ENCODE measurements at regions not wholly inside any gene's neighbourhood (a gene's known extent, or its start where the extent isn't known, plus 50 kb on each side); places are given as distances from the start of the nearest gene placed in this dataset.
"Not testable (repeated sequence)": the region's sequence is repeated elsewhere in the genome, so short reads cannot be mapped to it uniquely, and the experiment has no call there.

GRCh38 chr16:29288711-29289474, 117.6 kb downstream of the NPIPB11 start:
- peak; percentile 70 for DNase-seq
- intact Hi-C loops (cut with micrococcal nuclease), result not testable (repeated sequence)
- peak; percentile 1 for ATAC-seq

DNA sequence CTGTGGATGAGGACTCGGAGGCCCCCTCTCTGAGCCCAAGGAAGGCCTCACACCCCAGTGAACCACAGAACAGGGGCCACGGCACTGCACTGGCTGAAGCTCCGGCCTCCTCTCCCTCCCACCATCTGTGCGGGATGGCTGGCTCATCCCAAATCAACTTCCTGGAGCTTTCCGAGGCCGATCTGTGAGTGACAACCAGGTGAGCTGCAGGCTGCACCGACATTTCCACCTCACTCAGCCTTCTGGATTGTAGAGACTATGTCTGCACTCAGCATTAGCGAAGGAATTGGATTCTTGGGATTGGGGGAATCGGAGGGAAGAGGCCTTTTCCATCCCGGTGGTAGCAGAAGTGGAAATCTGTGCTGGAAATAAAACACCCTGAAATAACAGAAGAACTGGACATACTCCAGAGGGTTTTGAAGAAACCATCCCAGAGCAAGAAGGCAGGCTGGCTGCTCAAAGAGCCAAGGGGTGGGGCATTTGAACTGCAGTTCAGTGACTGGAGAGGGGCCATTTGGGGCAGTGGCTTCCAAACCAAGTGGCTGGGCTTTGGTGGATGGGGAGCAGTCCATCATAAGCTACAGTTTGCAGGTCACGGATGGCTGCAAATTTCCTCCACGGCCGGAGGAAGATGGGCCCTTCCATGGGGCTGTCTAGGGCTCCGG, 118.5 kb downstream of the NPIPB11 start:
- ATAC-seq; intact Hi-C loops (cut with micrococcal nuclease): not testable (repeated sequence)
- peak; percentile 53 for DNase-seq

- DNase-seq; intact Hi-C loops (cut with micrococcal nuclease); ATAC-seq: not testable (repeated sequence)
These were observed 119.3 kb downstream of the NPIPB11 start for GRCh38 chr16:29287246-29287645.

DNA sequence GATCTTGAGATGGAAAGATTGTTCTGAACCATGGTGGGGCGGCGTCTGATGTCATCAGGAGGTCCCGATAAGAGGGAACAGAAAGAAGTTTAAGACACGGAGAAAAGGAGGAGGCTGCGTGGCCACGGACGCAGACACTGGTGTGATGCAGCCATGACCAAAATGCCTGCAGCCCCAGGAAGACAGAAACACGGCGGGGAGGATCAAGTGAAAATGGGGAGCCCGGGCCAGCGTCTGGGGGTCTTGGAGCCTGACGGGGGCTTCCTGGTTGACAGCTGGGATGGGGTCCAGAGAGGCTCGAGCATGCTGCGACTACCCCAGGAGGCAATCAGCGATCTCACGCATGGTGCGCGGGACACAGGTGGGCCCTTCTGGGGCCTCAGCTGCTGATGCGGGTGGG, 119.7 kb downstream of the NPIPB11 start:
- DNase-seq; intact Hi-C loops (cut with micrococcal nuclease); ATAC-seq: not testable (repeated sequence)

GRCh38 chr16:29286161-29286560, 120.3 kb downstream of the NPIPB11 start:
- intact Hi-C loops (cut with micrococcal nuclease); DNase-seq; ATAC-seq: not testable (repeated sequence)

- DNase-seq; ATAC-seq; intact Hi-C loops (cut with micrococcal nuclease): not testable (repeated sequence)
These were observed 121.2 kb downstream of the NPIPB11 start for GRCh38 chr16:29285151-29285885.

- DNase-seq; intact Hi-C loops (cut with micrococcal nuclease); ATAC-seq: not testable (repeated sequence)
These were observed 121.8 kb downstream of the NPIPB11 start for GRCh38 chr16:29284723-29285122.

DNA sequence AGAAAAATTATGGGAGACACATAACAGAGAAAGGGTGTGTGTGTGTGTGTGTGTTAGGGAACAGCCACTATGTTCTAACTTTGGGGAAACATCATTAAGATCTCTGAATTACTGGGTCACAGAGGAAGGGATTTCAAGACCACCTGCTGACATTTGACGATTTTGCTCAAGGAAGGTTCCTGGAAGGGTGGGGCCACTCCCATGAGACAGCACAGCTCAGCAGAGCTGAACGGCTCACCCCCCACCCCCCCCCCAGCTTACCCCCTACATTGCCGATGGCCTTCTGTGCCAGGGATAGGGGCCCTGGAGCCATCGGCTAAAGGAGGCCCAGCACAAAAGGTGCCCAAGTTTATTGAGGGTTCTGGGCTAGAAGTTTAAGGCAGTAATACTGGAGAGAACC, 122.4 kb downstream of the NPIPB11 start:
- DNase-seq; intact Hi-C loops (cut with micrococcal nuclease); ATAC-seq: not testable (repeated sequence)

- intact Hi-C loops (cut with micrococcal nuclease); ATAC-seq: not testable (repeated sequence)
These were observed 128.2 kb downstream of the NPIPB11 start for GRCh38 chr16:29278097-29278871.

DNA sequence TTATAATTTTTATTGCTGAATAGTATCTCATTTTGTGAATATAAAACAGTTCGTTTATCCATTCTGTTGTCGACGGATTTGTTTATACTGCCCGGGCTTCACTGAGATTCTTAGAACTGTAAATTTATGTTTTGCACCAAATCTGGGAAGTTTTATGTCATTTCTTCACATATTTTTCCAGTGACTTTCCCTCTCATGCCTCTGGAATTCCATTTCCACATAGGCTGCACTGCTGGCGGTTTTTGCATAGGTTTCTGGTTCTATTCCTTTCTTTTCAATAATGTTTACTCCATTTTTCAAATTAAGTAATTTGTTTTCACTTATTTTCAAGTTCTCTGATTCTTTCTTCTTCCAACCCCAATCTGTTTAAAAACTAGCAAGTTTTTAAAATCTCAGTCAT, 130.1 kb downstream of the NPIPB11 start:
- ATAC-seq; intact Hi-C loops (cut with micrococcal nuclease); DNase-seq: not testable (repeated sequence)

More at GRCh38 chr16:29278097-29278871, 128.2 kb downstream of the NPIPB11 start:
- not testable (repeated sequence) for DNase-seq

DNA sequence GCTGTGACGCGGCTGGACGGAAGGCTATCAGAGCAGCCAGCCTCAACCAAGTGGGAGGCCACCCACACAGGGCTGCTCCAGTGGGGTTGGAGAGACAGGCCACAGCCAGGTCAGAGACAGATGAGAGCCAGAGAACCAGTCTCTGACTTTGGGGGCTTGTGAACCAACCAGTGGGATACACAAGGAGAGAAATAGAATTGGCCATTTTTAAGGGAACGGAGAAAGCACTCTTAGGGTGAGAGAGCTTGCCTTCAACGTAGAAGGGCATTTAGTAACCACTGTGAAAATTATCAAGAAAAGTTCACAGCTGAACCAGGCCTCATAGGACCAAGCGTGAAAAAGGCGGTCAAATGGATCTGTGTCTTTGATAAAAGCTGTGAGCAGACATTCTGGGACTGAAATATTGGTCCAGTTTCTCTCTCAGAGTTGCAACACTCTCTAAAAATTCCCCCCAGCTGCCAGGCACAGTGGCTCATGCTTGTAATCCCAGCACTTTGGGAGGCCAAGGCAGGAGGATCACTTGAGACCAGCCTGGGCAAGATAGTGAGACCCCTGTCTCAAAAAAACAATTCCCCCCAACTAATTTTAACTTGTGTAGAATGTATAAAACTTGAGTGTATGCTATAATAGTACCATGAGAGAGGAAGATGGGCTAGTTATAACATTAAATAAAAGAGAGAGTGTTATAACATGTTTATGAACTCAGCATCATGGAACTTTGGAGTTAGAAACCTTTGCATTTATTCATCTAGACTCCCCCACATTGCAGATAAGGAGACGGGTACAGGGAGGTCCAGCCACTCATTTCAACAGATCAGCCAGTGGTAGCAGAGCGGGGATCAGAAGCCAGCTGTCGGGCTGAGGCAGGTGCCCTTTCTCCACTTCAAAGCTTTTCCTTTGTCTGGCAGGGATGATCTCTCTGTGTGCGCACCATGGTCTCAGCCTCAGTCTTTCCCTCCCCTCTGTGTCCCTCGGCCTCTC, 132.2 kb downstream of the NPIPB11 start:
- ATAC-seq, result peak; percentile 41
- intact Hi-C loops (cut with micrococcal nuclease); DNase-seq: not testable (repeated sequence)

GRCh38 chr16:29273298-29274054, 133.0 kb downstream of the NPIPB11 start:
- intact Hi-C loops (cut with micrococcal nuclease); DNase-seq; ATAC-seq: not testable (repeated sequence)

DNA sequence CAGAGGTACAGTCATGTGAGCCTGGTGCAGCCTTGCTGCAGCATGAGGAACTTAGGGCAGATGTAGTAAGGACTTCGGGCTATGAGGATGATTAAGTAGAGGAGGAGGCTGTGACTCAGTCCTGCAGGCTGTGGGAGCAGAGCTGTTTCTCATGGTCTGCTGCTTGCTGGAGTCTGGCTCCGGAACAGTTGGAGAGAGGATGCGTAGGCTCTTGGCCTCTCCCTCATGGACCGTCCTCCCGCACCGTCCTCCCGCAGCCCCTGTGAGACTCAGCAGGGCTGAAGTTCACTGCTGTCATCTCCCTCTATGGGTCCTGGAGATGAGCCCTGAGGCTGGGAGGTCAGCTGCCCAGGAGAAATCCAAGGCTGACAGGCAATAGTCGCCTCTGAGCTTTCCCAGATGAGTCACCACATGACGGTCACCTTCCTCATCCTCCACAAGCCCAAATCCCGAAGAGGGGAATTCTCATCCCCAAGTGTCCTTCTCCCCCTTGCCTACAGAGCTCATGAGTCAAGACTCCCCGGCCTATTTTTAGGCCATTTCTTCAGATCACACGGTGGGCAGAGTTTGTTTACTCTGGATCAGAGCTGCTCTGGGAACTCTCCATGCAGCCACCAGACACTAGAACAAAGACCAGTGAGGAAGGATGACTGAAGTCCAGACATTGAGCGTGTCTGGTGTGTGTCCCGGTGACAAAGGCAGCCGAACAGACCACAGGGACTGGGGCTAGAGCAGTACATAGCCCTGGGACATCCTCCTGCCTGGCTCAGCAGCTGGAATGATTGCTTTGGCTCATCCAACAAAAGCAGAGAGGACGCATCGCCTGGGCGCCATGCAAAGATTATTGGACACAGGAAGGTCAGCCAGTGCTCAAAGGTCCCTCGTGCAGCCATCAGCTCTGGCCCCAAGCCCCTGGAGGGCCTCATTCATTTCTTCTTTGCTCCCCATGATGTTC, 134.5 kb downstream of the NPIPB11 start:
- peak; percentile 63 for ATAC-seq
- intact Hi-C loops (cut with micrococcal nuclease), result not testable (repeated sequence)

DNA sequence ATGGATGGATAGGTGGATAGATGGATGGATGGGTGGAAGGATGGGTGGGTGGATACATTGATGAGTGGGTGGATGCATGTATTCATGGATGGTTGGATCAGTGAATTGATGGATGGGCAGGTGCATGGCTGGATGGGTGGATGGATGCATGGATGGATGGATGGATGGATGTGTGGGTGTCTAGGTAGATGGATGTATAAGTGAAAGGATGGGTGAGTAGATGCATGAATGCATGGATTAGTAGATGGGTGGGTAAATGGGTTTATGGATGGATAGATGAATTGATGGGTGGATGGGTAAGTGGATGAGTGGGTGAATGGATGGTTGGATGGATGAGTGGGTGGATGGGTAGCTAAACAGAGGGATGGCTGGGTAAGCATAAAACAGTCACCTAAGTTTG, 135.6 kb downstream of the NPIPB11 start:
- ATAC-seq; intact Hi-C loops (cut with micrococcal nuclease); DNase-seq: not testable (repeated sequence)

More for the DNA sequence above, 134.5 kb downstream of the NPIPB11 start:
- not testable (repeated sequence) for DNase-seq

DNA sequence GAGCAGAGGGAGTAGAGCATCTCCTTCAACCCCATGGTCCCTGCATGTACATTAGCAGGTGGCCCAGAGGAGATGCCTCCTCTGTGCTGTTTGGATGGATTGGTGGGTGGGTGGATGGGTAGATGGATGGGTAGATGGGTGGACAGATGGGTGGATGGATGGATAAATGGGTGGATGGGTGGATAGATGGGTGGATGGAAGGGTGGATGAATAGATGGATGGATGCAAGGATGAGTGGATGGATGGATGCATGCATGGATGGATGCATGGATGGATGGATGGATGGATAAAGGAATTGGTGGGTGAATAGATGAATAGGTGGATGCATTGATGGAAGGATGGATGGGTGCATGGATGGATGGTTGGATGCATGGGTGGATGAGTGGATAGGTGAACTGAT, 136.5 kb downstream of the NPIPB11 start:
- ATAC-seq; intact Hi-C loops (cut with micrococcal nuclease); DNase-seq: not testable (repeated sequence)
